ENCODE measurements at regions not wholly inside any gene's neighbourhood (a gene's known extent, or its start where the extent isn't known, plus 50 kb on each side); places are given as distances from the start of the nearest gene placed in this dataset.

DNA sequence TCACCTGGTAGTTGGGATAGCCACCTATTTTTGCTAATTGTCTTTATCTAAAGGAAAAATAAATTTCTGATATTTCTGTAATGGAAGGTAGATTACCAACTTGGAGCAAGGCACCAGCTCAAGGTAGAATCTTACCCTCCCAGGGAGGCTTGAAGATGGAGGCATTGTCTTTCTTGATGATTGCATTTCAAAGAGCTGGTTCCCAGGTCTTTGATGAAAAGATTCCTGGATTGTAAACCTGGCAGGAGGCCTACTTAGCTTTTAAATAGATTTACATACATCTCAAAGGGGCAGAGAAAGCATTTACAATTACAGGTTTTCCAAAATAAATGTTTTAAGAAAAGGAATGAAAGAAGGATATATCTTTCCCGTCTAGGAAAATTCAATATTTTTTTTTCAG lies 729.2 kb downstream of the LRFN5 start:
- in situ Hi-C loops (cut with HindIII; ENCODE audit: low sequenced_read_pairs): no loop called here

DNA sequence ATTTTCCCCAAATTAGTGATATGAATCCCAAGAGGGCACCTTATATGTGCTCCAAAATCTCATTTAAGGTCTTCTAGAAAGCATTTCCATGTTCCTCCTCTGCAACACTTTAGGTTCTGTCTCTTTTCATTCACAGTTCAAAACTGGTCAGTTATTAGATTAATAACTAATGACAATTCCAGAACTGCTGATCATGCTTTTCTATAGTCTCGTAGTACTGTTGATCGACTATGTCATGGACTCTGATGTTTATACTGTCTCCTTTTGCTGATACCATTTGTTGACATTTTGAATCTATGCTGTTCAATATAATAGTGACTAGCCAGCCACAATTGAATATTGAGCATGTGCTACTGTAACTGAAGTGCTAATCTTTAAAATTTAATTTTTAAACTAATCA lies 728.3 kb downstream of the LRFN5 start:
- in situ Hi-C loops (cut with HindIII; ENCODE audit: low sequenced_read_pairs): no loop called here

DNA sequence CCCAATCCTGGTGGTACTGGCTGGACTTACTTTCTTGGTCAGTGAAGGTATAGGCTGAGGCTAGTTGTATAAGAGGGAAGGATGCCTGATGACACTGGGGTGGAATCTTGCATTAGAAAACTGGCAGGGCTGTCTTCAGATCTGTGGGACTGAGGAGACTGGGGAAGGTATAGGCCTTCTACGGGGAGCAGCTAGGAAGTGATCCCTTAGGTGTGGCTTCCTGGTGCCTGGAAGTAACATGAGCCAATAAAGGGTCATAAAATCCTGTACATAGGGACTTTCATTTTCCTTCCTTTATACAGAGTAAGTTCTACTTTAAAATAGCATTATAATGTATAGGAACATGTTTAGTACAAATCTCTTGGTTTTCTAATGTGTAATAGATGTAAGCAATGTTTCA lies 716.8 kb downstream of the LRFN5 start:
- in situ Hi-C loops (cut with HindIII; ENCODE audit: low sequenced_read_pairs): no loop called here

DNA sequence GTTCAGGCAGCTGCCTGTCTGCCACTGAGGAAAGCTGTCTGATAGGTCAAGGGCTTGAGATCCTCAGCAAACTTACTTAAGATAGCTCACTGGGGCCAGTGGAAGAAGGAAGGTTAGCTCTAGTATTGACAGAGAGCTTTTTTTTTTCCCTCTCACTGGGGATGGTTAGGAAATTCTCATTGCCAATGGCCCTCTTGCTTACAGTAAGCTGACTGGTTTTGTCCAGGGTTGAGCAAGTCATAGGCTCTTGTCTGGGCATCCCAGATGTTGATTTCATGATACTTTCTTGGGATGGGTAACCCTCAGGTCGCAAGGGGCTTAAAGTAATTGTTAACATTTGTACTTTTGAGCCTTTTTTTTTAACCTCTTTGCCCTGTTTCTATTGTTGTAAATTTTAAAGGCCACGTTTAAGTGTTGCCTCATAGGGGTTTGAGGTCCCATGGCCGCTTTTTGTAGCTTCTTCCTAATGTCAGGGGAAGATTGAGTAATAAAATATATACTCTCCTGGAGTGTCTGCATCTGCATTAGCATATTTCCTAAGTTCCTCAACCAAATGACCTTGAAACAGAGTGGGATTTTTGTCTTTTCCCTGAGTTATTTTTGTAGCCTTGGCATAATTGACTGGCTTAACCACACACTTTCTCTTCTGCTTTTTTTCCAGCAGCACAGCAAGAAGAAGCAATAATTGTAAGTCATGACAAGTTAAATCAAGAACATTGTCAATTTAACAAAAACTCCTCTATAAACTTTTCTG lies 716.0 kb downstream of the LRFN5 start:
- in situ Hi-C loops (cut with HindIII; ENCODE audit: low sequenced_read_pairs): no loop called here

DNA sequence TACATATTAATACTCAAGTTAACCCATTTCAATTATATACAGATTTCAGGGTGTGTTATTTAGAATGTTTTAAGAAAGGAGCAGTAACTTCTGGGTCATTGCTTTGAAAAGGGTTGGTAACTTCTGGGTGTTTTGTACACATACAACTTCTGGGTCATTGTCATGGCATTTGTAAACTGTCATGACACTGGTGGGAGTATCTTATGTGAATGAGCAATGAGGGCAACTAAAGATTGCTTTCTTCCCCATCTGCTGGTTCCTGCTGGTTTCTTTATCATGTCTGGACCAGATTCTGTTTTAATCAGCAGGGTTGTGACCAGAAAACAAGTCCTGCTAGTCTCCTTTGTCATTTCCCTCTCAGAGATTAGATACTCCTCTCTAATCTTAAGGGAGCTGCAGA lies 713.3 kb downstream of the LRFN5 start:
- in situ Hi-C loops (cut with HindIII; ENCODE audit: low sequenced_read_pairs): no loop called here

DNA sequence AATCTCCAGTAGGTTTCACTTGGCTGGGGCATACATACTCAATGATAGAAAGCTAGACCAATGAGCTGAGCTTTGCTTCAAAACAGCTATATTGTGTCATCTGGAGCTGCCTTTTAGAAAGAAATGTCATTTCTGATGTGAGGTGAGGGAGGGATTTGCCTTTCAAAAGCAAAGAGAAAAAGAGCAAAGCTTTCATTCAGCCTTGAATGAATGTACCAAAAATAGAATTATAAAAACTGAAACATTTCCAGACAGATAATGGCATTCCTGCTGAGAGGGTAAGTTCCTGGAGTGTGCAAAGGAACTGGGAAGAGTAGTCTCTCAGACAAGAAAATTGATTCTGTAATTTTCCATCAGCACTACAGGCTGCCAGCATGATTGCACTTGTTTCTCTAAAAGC lies 710.0 kb downstream of the LRFN5 start:
- in situ Hi-C loops (cut with HindIII; ENCODE audit: low sequenced_read_pairs): no loop called here

DNA sequence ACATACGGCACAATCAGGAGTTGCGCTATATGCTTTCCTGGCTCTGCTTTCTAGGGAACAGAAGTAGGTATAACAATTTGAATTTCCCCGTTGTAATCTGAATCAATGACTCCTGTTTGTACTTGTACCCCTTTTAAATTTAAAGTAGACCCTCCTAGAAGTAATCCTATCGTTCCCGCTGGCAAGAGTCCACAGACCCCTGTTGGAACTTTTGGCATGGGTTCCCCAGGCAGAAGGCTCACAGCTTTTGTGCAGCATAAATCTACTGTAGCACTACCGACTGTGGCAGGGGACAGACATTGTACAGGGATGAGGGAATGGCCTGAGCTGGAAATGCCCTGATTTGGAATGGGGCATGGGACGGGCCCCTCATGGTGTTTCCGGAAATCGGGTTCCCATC lies 705.2 kb downstream of the LRFN5 start:
- in situ Hi-C loops (cut with HindIII; ENCODE audit: low sequenced_read_pairs): no loop called here

DNA sequence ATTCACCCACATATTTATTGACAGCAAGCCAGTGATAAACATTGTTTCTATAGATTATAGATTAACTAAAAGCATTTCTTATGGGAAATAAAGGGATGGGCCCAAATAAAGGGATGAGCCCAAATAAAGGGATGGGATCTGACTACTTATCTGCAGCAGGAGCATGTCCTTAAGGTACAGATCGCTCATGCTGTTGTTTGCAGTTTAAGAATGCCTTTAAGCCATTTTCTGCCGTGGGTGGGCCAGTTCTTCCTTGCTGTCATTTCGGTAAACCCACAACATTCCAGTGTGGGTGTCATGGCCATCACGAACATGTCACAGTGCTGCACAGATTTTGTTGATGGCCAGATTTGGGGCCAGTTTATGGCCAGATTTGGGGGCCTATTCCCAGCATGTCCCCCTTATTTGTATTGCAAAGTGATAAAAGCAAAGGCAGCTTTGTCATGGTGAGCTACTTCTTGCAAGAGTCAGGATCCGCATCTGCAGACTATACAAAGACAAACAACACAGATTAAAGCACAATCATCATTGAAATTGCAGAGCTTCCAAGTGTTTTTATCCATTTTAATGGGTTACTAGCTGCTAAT lies 700.7 kb downstream of the LRFN5 start:
- in situ Hi-C loops (cut with HindIII; ENCODE audit: low sequenced_read_pairs): no loop called here

DNA sequence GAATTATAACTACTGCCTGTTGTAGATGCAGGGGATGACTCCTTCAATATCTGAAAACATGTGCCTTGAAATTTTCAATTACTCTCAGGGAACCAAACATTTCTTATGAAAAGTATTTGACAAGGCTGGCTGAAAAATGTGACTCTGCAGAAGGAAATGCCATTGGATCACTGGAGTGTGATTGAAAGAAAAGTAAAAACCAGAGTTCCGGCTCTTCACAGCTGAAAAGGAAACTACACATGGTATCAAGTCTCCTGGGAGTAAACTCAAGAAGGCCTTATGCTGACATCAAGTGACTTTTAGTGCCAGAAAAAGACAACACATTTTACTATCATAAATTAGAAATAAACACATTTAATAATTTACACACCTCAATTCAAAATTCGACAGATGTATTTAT lies 693.0 kb downstream of the LRFN5 start:
- in situ Hi-C loops (cut with HindIII; ENCODE audit: low sequenced_read_pairs): no loop called here

DNA sequence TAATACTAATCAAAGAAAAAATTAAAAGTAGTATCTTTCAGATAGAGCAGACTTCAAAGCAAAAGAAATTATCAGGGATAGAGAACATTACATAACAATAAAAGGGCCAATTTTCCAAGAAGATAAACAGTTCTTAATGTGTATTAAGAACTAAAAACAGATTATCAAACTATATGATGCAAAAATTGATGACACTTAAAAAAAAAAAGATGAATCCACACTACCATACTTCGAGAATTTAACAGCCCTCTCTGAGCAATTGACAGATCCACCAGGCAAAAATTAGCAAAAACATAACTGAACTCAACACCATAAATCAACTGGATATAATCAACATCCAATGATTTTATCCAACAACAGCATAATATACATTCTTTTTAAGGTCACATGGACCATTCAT lies 686.5 kb downstream of the LRFN5 start:
- in situ Hi-C loops (cut with HindIII; ENCODE audit: low sequenced_read_pairs): no loop called here

DNA sequence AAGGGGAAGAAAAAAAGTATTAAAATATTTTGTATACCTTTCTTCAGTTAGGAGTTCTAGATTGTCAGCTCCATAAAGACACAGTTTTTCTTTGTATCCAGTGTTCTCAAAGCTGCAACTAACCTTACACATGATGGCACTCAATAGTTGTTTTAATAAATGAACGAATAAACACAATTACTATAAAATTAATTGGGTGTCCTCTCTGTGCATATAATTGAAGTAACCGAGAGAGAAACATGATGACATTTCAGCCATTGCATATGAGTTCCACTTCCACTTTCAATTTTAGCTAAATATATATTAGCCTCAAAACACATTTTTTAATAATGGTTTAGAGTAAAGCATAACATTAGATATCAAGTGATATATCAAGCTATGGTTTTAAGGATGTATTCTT lies 671.2 kb downstream of the LRFN5 start:
- in situ Hi-C loops (cut with HindIII; ENCODE audit: low sequenced_read_pairs): no loop called here

DNA sequence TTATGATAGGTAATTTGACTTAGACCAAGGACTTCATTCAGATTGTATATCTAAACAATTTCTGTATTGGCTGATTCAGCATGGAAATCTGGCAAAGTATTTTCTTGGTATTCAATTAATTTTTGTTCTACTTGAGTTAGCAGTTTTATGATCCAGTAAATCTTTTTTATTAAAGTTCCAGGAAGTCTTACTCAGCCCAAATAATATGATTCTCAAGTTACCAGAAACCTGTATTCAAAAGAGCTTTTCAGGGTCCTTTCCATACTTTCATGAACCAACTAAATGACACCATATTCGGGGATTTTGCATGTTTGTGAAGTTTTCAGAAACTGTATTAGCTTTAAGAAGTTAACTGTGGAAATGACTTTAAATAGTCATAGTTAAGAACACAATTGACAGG lies 662.6 kb downstream of the LRFN5 start:
- in situ Hi-C loops (cut with HindIII; ENCODE audit: low sequenced_read_pairs): no loop called here

DNA sequence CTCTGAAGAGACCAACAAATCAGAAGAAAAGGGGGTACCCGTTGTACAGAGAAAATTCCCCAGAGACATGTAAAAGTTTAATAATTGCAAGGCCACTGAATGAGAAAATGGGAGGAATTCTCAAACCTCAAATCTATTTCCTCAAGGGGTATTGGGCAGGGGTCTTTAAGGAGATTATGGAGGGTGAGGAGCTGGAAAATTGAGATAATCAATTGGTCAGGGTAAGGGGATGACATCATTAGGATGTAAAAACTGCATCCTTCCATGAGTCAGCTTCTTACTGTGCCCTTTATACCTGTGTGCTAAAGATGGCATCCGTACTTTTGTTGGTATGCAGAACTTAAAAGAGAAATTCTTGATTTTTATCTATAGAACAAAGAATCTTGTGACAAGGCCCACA lies 641.5 kb downstream of the LRFN5 start:
- in situ Hi-C loops (cut with HindIII; ENCODE audit: low sequenced_read_pairs): no loop called here

DNA sequence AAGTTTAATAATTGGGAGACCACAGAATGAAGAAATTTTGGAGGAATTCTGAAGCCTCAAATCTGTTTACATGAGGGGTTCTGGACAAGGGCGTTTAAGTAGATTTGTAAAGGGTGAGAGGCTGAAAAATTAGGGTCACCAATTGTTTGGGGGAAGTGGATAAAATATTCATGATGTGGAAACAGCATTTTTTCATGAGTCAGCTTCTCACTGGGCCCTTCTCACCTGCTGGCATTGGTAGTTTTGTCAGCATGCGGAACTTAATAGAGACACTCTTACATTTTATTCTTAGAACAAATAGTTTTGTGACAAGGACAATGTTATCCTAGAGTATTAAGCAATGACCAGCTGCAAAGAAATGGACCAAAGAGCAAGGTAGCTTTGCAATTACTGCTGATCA lies 634.4 kb downstream of the LRFN5 start:
- in situ Hi-C loops (cut with HindIII; ENCODE audit: low sequenced_read_pairs): no loop called here

DNA sequence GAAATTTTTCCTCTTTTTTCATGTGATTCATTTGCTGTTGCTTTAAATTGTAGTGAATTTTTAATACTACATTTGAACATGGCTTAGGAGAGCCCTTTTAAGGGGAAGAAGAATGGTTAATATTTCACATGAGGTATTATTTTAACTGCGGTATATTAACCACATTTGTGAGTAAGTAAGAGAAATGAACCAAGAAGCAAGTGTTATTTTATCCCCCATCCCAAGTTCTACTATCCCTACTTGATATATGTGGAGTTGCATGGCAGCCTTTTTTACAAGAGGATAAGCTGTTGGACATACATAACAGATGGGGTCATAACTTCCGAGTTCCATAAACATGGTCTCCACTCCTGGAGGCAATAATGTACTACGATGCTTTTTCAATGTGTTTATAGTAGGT lies 623.3 kb downstream of the LRFN5 start:
- in situ Hi-C loops (cut with HindIII; ENCODE audit: low sequenced_read_pairs): no loop called here

DNA sequence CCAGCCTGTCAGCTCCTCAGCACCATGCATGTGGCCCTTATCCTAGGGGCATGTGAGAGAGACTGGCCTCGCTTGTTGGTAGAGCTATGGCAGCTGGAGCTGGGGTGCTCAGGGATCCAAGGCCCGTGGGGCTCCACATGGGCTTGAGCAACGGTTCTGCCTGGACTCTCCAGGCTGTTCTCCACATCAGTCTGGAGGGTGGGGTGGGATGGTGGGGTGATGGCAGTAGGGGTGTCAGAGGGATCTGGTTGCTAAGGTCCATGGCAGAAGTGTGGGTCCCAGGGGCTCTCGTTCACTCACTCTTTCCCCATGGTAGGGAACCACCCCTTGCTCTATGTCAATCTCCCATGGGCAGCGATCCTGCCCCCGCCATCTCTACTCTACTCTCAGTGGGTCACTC lies 622.6 kb downstream of the LRFN5 start:
- in situ Hi-C loops (cut with HindIII; ENCODE audit: low sequenced_read_pairs): no loop called here

DNA sequence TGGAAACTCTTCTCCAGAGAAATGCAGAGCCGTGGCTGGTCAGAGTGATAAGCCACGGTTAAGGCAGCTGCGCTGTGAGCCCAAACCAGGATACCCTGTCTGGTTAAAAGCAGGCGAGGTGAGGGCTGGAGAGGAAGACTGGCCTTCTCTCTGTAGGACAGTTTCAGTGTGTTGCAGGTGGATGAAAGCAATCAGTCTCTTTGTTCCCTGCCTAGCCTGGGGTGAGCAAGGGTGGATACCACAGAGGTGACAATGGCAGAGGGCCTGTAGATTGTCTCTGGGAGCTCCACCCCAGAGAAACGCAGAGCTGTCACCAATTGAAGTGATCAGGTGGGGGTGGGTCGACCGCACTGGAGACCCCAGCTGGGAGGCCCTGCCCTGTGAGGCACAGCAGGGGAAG lies 621.9 kb downstream of the LRFN5 start:
- in situ Hi-C loops (cut with HindIII; ENCODE audit: low sequenced_read_pairs): no loop called here

DNA sequence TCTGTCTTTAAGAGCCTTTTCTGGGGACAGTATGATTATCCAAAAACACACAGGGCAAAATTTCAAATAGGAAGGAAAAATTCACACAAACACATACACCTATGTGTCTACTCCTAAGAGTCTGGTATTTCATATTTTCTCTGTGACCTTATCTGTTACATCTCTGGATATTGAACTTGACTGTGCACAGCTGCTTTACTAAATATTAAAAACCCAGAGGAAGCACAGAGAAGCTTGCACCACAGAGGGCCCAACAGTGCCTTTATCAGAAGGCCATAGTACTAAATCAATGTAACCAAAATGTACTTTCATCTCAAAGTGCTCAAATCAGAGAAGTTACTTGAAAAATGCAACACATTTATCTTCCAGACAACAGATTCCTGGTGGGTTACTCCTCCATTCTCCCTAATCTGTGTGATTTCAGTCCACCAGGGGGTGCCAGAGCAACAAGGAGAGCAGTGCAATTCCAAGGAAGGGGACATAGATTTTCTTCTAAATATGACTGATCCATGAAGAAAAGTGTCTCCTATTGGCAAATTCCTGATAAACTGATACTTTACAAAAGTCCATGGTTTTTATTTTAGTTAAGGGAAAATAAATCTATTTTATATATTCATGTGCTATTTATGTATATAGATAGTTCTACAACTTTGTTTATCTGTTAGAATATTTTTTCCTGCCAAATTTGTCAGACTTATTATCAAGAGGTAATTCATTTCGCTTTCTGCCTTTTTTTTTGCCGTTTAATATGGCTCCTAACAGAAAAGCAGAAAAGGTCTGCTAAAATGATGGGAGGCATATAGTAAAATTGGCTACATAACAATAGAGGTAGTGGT lies 617.6 kb downstream of the LRFN5 start:
- in situ Hi-C loops (cut with HindIII; ENCODE audit: low sequenced_read_pairs): no loop called here

DNA sequence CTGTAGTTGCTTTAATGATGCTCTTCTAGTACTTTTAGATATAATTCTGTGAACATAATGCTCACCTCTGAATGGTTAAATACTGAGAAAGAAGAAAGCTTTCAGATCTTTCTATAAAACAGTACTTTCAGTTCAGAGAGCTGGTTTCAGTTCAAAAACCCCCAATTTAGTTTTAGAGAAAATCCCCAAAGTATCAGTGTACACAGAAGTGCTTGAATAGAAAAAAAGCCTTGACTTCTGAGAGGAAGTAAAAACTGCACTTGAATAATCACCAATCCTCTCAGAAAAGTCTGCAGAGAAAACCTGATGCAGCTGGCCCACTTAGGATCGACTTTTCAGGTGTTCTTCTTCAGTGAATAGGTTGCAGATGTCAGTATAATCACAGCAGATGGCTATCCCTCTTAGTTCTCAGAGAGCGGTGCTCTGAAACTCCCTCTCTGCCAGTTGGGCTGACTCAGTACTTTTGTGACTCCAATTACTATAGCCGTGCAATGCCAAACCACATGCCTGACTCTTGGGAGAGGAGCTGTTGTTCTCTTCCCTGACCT lies 616.3 kb downstream of the LRFN5 start:
- in situ Hi-C loops (cut with HindIII; ENCODE audit: low sequenced_read_pairs): no loop called here

DNA sequence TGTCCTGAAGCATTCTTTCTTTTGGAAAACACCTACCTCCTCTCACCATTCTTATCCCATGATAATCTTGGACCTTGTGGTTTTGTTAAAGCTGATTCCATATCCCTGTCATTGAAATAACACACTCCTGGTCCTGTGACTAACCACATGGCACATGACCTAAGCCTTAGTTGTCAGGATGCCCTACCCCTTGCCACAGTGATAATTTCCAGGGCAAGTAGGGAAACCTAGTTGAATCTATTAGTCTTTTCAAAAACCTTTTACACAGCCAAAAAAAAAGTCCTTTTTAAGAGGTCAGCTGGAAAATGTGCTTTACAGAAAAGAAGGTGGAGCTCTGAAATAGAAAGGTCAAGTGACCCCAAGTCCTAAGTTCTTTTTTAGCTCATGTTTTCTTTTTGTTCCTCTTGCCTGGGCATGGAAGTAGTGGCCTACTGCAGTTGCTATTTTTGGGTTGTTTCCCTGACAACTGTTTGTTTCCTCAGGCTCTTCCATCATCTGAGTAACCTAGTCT lies 608.4 kb downstream of the LRFN5 start:
- in situ Hi-C loops (cut with HindIII; ENCODE audit: low sequenced_read_pairs): no loop called here

DNA sequence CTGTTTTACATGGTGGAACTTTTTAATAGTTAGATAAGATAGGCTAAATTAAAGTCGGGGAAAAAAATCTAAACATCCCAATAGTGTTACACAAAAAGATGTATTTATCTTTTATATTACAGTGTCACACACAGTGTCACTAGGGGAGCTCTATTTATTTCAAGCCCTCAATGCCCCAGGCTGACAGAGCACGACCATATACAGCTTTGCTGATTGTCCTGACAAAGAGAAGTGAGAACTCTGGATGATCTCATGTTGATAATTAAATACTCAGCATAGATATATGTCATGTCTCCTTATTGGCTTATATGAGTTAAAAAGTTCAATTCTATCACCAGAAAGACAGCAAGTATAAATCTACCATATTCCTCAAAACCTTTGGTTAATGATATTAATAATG lies 594.3 kb downstream of the LRFN5 start:
- in situ Hi-C loops (cut with HindIII; ENCODE audit: low sequenced_read_pairs): no loop called here

DNA sequence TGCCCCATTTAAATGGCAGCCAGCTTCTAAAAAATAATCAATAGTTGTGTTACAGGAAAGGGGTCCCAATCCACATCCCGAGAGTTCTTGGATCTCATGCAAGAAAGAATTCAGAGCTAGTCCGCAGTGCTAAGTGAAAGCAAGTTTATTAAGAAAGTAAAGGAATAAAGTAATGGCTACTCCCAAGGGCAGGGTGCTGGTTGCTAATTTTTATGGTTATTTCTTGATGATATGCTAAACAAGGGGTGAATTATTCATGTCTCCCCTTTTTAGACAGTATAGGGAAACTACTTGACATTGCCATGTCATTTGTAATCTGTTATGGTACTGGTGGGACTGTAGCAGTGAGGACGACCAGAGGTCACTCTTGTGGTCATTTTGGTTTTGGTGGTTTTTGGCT lies 591.3 kb downstream of the LRFN5 start:
- in situ Hi-C loops (cut with HindIII; ENCODE audit: low sequenced_read_pairs): no loop called here

All from endothelial cell of hepatic sinusoid (primary cell).